Activated CD4-positive, alpha-beta T cell treated with anti-CD3 and anti-CD28 coated beads for 36 hours (primary cell): ENCODE measurements at regions not wholly inside any gene's neighbourhood (a gene's known extent, or its start where the extent isn't known, plus 50 kb on each side); places are given as distances from the start of the nearest gene placed in this dataset.

Source experiments
- ATAC-seq: fragments of 200-7000 bp; cut with Tn5 transposase; one replicate; pipeline ENCODE4 v1.10.0; 2021; ENCODE audit warnings: mild to moderate bottlenecking, moderate library complexity
- CTCF ChIA-PET: fragments of 350-600 bp; sonication (Branson Sonifier 250); formaldehyde crosslinking; loops from one replicate; lab custom pipeline; 2021; ENCODE audit warnings: antibody characterized with exemption; lab: Charles Lee
- POLR2A ChIA-PET: fragments of 350-600 bp; sonication (Branson Sonifier 250); formaldehyde crosslinking; loops from one replicate; lab custom pipeline; 2021; ENCODE audit warnings: antibody characterized with exemption, inconsistent platforms; lab: Charles Lee
- DNase-seq: peaks from one replicate; pipeline ENCODE4 v3.0.0-alpha.2; 2020
- H3K27ac Mint-ChIP-seq: one replicate; pipeline ENCODE4 v1.8.0; 2021; ENCODE audit warnings: mixed read lengths
- H3K27me3 Mint-ChIP-seq: one replicate; pipeline ENCODE4 v1.8.0; 2021; ENCODE audit warnings: mixed read lengths
- H3K36me3 Mint-ChIP-seq: one replicate; pipeline ENCODE4 v1.8.0; 2021; ENCODE audit warnings: low read depth, mixed read lengths
- H3K4me1 Mint-ChIP-seq: one replicate; pipeline ENCODE4 v1.8.0; 2021; ENCODE audit warnings: mixed read lengths
- H3K4me3 Mint-ChIP-seq: one replicate; pipeline ENCODE4 v1.8.0; 2021; ENCODE audit warnings: mild to moderate bottlenecking, moderate library complexity, mixed read lengths
- H3K9me3 Mint-ChIP-seq: one replicate; pipeline ENCODE4 v1.8.0; 2021; ENCODE audit warnings: low read depth, mixed read lengths
- intact Hi-C, 2 experiments: fragments of 100-400 bp; cut with DNase I in 1 of 2; cut with micrococcal nuclease in 1 of 2; formaldehyde crosslinking; loops; one replicate each; pipeline versions ENCODE4 v1.14.2 to v1.15.1; 2022 to 2024; cut with DNase I, micrococcal nuclease

GRCh38 chr1:57976216-57976615 lies 552.4 kb upstream of the DAB1 start:
- ChIA-PET CTCF (interaction anchor here (0.5 to 0.6 kb wide), 2 partner anchors 65 to 108 kb away, joined by 3 read pairs; no protein-coding TSS in a partner anchor), POLR2A (no interaction called here)
- Mint-ChIP-seq H3K9me3 (no peaks in the 10 kb centered on the region), H3K27me3 (peaks cover 8% of the 10 kb centered on the region), H3K4me1 (no peaks in the 10 kb centered on the region), H3K27ac (no peak overlapping the region), H3K4me3 (no peak overlapping the region), H3K36me3 (no peaks in the 10 kb centered on the region)
- intact Hi-C loops: no loop called here
- ATAC-seq (no peak), DNase-seq (no peak)

GRCh38 chr1:57968321-57968720 lies 544.5 kb upstream of the DAB1 start:
- H3K4me1 Mint-ChIP-seq: no peaks in the 10 kb centered on the region
- CTCF ChIA-PET: no interaction called here
- intact Hi-C loops: no loop called here
- POLR2A ChIA-PET: no interaction called here
- H3K36me3 Mint-ChIP-seq: no peaks in the 10 kb centered on the region
- no peak for DNase-seq
- no peak for ATAC-seq
- peaks cover 1% of the 10 kb centered on the region for H3K27me3 Mint-ChIP-seq
- H3K27ac Mint-ChIP-seq: no peak overlapping the region
- H3K4me3 Mint-ChIP-seq: no peak overlapping the region
- no peaks in the 10 kb centered on the region for H3K9me3 Mint-ChIP-seq

- Mint-ChIP-seq H3K36me3 (no peaks in the 10 kb centered on the region), H3K27me3 (peaks cover 1% of the 10 kb centered on the region), H3K27ac (no peak overlapping the region), H3K4me1 (no peaks in the 10 kb centered on the region), H3K9me3 (no peaks in the 10 kb centered on the region), H3K4me3 (no peak overlapping the region)
- DNase-seq (no peak), ATAC-seq (no peak)
- intact Hi-C loops: no loop called here
- POLR2A ChIA-PET: no interaction called here
- CTCF ChIA-PET: interaction anchor here (1.0 kb wide), 1 partner anchor 16 kb away, joined by 3 read pairs; no protein-coding TSS in a partner anchor
Observed at GRCh38 chr1:57966751-57967406, 543.0 kb upstream of the DAB1 start.

- H3K36me3 Mint-ChIP-seq: no peaks in the 10 kb centered on the region
- no peak for DNase-seq
- H3K4me1 Mint-ChIP-seq: no peaks in the 10 kb centered on the region
- H3K27ac Mint-ChIP-seq: no peak overlapping the region
- intact Hi-C loops: no loop called here
- peaks cover 1% of the 10 kb centered on the region for H3K27me3 Mint-ChIP-seq
- CTCF ChIA-PET: interaction anchor here (1.0 kb wide), 1 partner anchor 15 kb away, joined by 3 read pairs; no protein-coding TSS in a partner anchor
- no peak overlapping the region for H3K4me3 Mint-ChIP-seq
- H3K9me3 Mint-ChIP-seq: no peaks in the 10 kb centered on the region
- ATAC-seq: no peak
- POLR2A ChIA-PET: no interaction called here
Observed at GRCh38 chr1:57966340-57966739, 542.5 kb upstream of the DAB1 start.

- Mint-ChIP-seq H3K36me3 (no peaks in the 10 kb centered on the region), H3K4me3 (no peak overlapping the region), H3K4me1 (no peaks in the 10 kb centered on the region), H3K27me3 (no peaks in the 10 kb centered on the region), H3K27ac (no peak overlapping the region), H3K9me3 (no peaks in the 10 kb centered on the region)
- POLR2A ChIA-PET: no interaction called here
- CTCF ChIA-PET: no interaction called here
- intact Hi-C loops: no loop called here
- ATAC-seq (no peak), DNase-seq (no peak)
Observed at GRCh38 chr1:57963581-57963980, 539.7 kb upstream of the DAB1 start.

- H3K27ac Mint-ChIP-seq: no peak overlapping the region
- no peaks in the 10 kb centered on the region for H3K4me1 Mint-ChIP-seq
- ChIA-PET POLR2A (no interaction called here), CTCF (no interaction called here)
- no peak for DNase-seq
- H3K36me3 Mint-ChIP-seq: no peaks in the 10 kb centered on the region
- no peak overlapping the region for H3K4me3 Mint-ChIP-seq
- ATAC-seq: no peak
- no peaks in the 10 kb centered on the region for H3K27me3 Mint-ChIP-seq
- intact Hi-C loops: no loop called here
- no peaks in the 10 kb centered on the region for H3K9me3 Mint-ChIP-seq
Observed at GRCh38 chr1:57959531-57960241, 535.8 kb upstream of the DAB1 start.

GRCh38 chr1:57957576-57957975 lies 533.7 kb upstream of the DAB1 start:
- Mint-ChIP-seq H3K9me3 (no peaks in the 10 kb centered on the region), H3K27ac (no peak overlapping the region), H3K36me3 (no peaks in the 10 kb centered on the region), H3K4me1 (no peaks in the 10 kb centered on the region), H3K27me3 (no peaks in the 10 kb centered on the region), H3K4me3 (no peak overlapping the region)
- ATAC-seq (no peak), DNase-seq (no peak)
- POLR2A ChIA-PET: no interaction called here
- CTCF ChIA-PET: no interaction called here
- intact Hi-C loops: no loop called here

GRCh38 chr1:57951390-57951789 lies 527.5 kb upstream of the DAB1 start:
- ChIA-PET CTCF (interaction anchor here (0.6 to 1.4 kb wide), 2 partner anchors 15 to 21 kb away, joined by 3 to 4 read pairs; no protein-coding TSS in a partner anchor), POLR2A (no interaction called here)
- no peaks in the 10 kb centered on the region for H3K27me3 Mint-ChIP-seq
- H3K9me3 Mint-ChIP-seq: no peaks in the 10 kb centered on the region
- H3K36me3 Mint-ChIP-seq: no peaks in the 10 kb centered on the region
- DNase-seq: no peak
- no peak overlapping the region for H3K27ac Mint-ChIP-seq
- no peak for ATAC-seq
- H3K4me3 Mint-ChIP-seq: no peak overlapping the region
- H3K4me1 Mint-ChIP-seq: no peaks in the 10 kb centered on the region
- intact Hi-C loops: no loop called here

- DNase-seq (no peak), ATAC-seq (no peak)
- CTCF ChIA-PET: interaction anchor here (0.7 kb wide), 1 partner anchor 85 kb away, joined by 3 read pairs; no protein-coding TSS in a partner anchor
- no peaks in the 10 kb centered on the region for H3K9me3 Mint-ChIP-seq
- H3K4me3 Mint-ChIP-seq: no peak overlapping the region
- intact Hi-C loops: no loop called here
- peaks cover 2% of the 10 kb centered on the region for H3K27me3 Mint-ChIP-seq
- H3K4me1 Mint-ChIP-seq: no peaks in the 10 kb centered on the region
- POLR2A ChIA-PET: no interaction called here
- no peak overlapping the region for H3K27ac Mint-ChIP-seq
- H3K36me3 Mint-ChIP-seq: no peaks in the 10 kb centered on the region
Observed at GRCh38 chr1:57949168-57949567, 525.3 kb upstream of the DAB1 start.

GRCh38 chr1:57947471-57947870 lies 523.6 kb upstream of the DAB1 start:
- ATAC-seq: no peak
- ChIA-PET POLR2A (no interaction called here), CTCF (no interaction called here)
- Mint-ChIP-seq H3K36me3 (no peaks in the 10 kb centered on the region), H3K4me3 (no peak overlapping the region), H3K27ac (no peak overlapping the region), H3K9me3 (no peaks in the 10 kb centered on the region), H3K4me1 (no peaks in the 10 kb centered on the region), H3K27me3 (peaks cover 2% of the 10 kb centered on the region)
- DNase-seq: no peak
- intact Hi-C loops: no loop called here

GRCh38 chr1:57945045-57945444 lies 521.2 kb upstream of the DAB1 start:
- H3K4me3 Mint-ChIP-seq: no peak overlapping the region
- CTCF ChIA-PET: interaction anchor here (0.7 kb wide), 1 partner anchor 695 kb away, joined by 3 read pairs; no protein-coding TSS in a partner anchor

GRCh38 chr1:57943365-57943764 lies 519.5 kb upstream of the DAB1 start:
- Mint-ChIP-seq H3K27me3 (peaks cover 3% of the 10 kb centered on the region), H3K9me3 (peaks cover 2% of the 10 kb centered on the region), H3K27ac (no peak overlapping the region), H3K4me1 (no peaks in the 10 kb centered on the region), H3K36me3 (no peaks in the 10 kb centered on the region), H3K4me3 (no peak overlapping the region)
- POLR2A ChIA-PET: no interaction called here
- no peak for ATAC-seq
- no peak for DNase-seq
- CTCF ChIA-PET: no interaction called here
- intact Hi-C loops: no loop called here

More at GRCh38 chr1:57945045-57945444, 521.2 kb upstream of the DAB1 start:
- ATAC-seq (no peak), DNase-seq (no peak)
- intact Hi-C loops: no loop called here
- Mint-ChIP-seq H3K4me1 (no peaks in the 10 kb centered on the region), H3K27me3 (peaks cover 2% of the 10 kb centered on the region), H3K27ac (no peak overlapping the region), H3K36me3 (no peaks in the 10 kb centered on the region), H3K9me3 (no peaks in the 10 kb centered on the region)
- POLR2A ChIA-PET: no interaction called here
